ENCODE measurements at regions not wholly inside any gene's neighbourhood (a gene's known extent, or its start where the extent isn't known, plus 50 kb on each side); places are given as distances from the start of the nearest gene placed in this dataset.

DNA sequence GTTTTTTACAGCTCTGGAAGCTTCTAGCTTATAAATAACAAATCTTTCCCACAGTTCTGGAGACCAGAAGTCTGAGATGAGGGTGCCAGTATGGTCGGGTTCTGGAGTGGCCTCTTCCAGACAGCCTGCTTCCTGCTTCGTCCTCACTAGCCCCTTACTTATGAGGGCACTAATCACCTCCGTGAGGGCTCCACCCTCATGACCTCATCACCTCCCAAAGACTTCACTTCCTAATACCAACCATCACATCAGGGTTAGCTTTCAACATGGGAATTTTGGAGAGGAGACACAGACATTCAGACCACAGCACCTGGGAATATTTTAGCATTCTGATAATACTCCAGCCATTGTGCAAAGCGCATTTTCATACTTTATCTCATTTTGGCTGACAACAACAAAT, 223.7 kb upstream of the IRF2BP2 start:
- Histone ChIP-seq H3K79me2 (replicated peaks; ENCODE audit: insufficient read depth, low read length) (no peaks in the 10 kb centered on the region), H3K4me2 (ENCODE audit: low read length) (no peak overlapping the region), H3K9me2 (ENCODE audit: insufficient read depth, low read length) (no peaks in the 10 kb centered on the region), H3K9me3 (ENCODE audit: low read length) (no peaks in the 10 kb centered on the region), H3K27ac (ENCODE audit: low read length) (no peak overlapping the region), H3F3A (ENCODE audit: insufficient read depth, low read length, poor library complexity, severe bottlenecking) (no peaks in the 10 kb centered on the region), H3K9ac (ENCODE audit: low read length) (no peak overlapping the region), H2AFZ (ENCODE audit: low read depth, low read length) (no peak overlapping the region), H3K36me3 (ENCODE audit: insufficient read depth, low read length) (no peaks in the 10 kb centered on the region), H4K20me1 (ENCODE audit: insufficient read depth) (no peaks in the 10 kb centered on the region), H3K4me3 (ENCODE audit: low read length) (no peak overlapping the region), H3K27me3 (ENCODE audit: insufficient read depth, low read depth, low read length) (no peaks in the 10 kb centered on the region)
- TF ChIP-seq, protein P1, sequence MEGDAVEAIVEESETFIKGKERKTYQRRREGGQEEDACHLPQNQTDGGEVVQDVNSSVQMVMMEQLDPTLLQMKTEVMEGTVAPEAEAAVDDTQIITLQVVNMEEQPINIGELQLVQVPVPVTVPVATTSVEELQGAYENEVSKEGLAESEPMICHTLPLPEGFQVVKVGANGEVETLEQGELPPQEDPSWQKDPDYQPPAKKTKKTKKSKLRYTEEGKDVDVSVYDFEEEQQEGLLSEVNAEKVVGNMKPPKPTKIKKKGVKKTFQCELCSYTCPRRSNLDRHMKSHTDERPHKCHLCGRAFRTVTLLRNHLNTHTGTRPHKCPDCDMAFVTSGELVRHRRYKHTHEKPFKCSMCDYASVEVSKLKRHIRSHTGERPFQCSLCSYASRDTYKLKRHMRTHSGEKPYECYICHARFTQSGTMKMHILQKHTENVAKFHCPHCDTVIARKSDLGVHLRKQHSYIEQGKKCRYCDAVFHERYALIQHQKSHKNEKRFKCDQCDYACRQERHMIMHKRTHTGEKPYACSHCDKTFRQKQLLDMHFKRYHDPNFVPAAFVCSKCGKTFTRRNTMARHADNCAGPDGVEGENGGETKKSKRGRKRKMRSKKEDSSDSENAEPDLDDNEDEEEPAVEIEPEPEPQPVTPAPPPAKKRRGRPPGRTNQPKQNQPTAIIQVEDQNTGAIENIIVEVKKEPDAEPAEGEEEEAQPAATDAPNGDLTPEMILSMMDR (IDR thresholded peaks at IDR 0.05; ENCODE audit: poor library complexity, severe bottlenecking) = no peak
- TF ChIP-seq, protein P2, sequence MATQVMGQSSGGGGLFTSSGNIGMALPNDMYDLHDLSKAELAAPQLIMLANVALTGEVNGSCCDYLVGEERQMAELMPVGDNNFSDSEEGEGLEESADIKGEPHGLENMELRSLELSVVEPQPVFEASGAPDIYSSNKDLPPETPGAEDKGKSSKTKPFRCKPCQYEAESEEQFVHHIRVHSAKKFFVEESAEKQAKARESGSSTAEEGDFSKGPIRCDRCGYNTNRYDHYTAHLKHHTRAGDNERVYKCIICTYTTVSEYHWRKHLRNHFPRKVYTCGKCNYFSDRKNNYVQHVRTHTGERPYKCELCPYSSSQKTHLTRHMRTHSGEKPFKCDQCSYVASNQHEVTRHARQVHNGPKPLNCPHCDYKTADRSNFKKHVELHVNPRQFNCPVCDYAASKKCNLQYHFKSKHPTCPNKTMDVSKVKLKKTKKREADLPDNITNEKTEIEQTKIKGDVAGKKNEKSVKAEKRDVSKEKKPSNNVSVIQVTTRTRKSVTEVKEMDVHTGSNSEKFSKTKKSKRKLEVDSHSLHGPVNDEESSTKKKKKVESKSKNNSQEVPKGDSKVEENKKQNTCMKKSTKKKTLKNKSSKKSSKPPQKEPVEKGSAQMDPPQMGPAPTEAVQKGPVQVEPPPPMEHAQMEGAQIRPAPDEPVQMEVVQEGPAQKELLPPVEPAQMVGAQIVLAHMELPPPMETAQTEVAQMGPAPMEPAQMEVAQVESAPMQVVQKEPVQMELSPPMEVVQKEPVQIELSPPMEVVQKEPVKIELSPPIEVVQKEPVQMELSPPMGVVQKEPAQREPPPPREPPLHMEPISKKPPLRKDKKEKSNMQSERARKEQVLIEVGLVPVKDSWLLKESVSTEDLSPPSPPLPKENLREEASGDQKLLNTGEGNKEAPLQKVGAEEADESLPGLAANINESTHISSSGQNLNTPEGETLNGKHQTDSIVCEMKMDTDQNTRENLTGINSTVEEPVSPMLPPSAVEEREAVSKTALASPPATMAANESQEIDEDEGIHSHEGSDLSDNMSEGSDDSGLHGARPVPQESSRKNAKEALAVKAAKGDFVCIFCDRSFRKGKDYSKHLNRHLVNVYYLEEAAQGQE (IDR thresholded peaks at IDR 0.05; ENCODE audit: borderline replicate concordance) = no peak
- TF ChIP-seq RAD21 (conservative IDR thresholded peaks at IDR 0.05) (no peak), MXI1 (conservative IDR thresholded peaks at IDR 0.05; ENCODE audit: poor library complexity, severe bottlenecking) (no peak), POLR2AphosphoS5 (IDR thresholded peaks at IDR 0.05) (no peak), EZH2 (IDR thresholded peaks at IDR 0.05; ENCODE audit: borderline replicate concordance, insufficient read depth, low read length, poor library complexity, severe bottlenecking) (no peak), EP300 (conservative IDR thresholded peaks at IDR 0.05; ENCODE audit: poor library complexity, severe bottlenecking) (no peak), SMC3 (conservative IDR thresholded peaks at IDR 0.05; ENCODE audit: poor library complexity) (no peak), TAF1 (IDR thresholded peaks at IDR 0.05; ENCODE audit: low read depth) (no peak)

DNA sequence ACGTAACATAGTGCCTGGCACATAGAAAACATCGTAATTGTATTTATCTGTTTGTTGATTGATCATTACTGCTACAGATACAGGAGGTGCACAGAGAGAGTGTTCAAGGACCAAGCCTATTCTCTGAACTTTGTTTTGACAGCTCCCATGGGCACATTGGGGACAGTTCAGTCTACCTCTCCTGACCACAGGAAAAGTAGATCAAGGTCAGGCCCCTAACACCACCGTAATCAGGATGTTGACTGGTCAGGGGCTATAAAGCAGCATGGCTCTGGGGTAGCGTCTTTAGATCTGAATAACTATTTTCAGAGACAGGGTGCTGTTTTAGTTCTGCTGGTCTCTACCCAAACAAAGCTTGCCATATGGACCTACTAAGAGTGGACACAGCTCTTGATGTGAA, 223.1 kb upstream of the IRF2BP2 start:
- Histone ChIP-seq H3K27ac (ENCODE audit: low read length) (no peak overlapping the region), H3K4me3 (ENCODE audit: low read length) (no peak overlapping the region), H4K20me1 (ENCODE audit: insufficient read depth) (no peaks in the 10 kb centered on the region), H3K4me2 (ENCODE audit: low read length) (no peak overlapping the region), H3F3A (ENCODE audit: insufficient read depth, low read length, poor library complexity, severe bottlenecking) (no peaks in the 10 kb centered on the region), H3K27me3 (ENCODE audit: insufficient read depth, low read depth, low read length) (no peaks in the 10 kb centered on the region), H3K9ac (ENCODE audit: low read length) (no peak overlapping the region), H2AFZ (ENCODE audit: low read depth, low read length) (no peak overlapping the region), H3K36me3 (ENCODE audit: insufficient read depth, low read length) (no peaks in the 10 kb centered on the region), H3K79me2 (replicated peaks; ENCODE audit: insufficient read depth, low read length) (no peaks in the 10 kb centered on the region), H3K9me2 (ENCODE audit: insufficient read depth, low read length) (no peaks in the 10 kb centered on the region), H3K9me3 (ENCODE audit: low read length) (no peaks in the 10 kb centered on the region)
- TF ChIP-seq EP300 (conservative IDR thresholded peaks at IDR 0.05; ENCODE audit: poor library complexity, severe bottlenecking) (no peak), TAF1 (IDR thresholded peaks at IDR 0.05; ENCODE audit: low read depth) (no peak), EZH2 (IDR thresholded peaks at IDR 0.05; ENCODE audit: borderline replicate concordance, insufficient read depth, low read length, poor library complexity, severe bottlenecking) (no peak), POLR2AphosphoS5 (IDR thresholded peaks at IDR 0.05) (no peak), SMC3 (conservative IDR thresholded peaks at IDR 0.05; ENCODE audit: poor library complexity) (no peak), MXI1 (conservative IDR thresholded peaks at IDR 0.05; ENCODE audit: poor library complexity, severe bottlenecking) (no peak), RAD21 (conservative IDR thresholded peaks at IDR 0.05) (no peak)
- TF ChIP-seq, protein P2 (IDR thresholded peaks at IDR 0.05; ENCODE audit: borderline replicate concordance) = no peak
- TF ChIP-seq, protein P1 (IDR thresholded peaks at IDR 0.05; ENCODE audit: poor library complexity, severe bottlenecking) = no peak

Measured in neural cell (in vitro differentiated cells).